Stimulated activated naive CD4-positive, alpha-beta T cell treated with Interleukin-2 at 50 U/mL for 16 hours (primary cell): ENCODE measurements at regions not wholly inside any gene's neighbourhood (a gene's known extent, or its start where the extent isn't known, plus 50 kb on each side); places are given as distances from the start of the nearest gene placed in this dataset.

Source experiments
- DNase-seq: peaks from one replicate; lab custom pipeline; 2025; lab: John Stamatoyannopoulos, UW

- no peak for DNase-seq
Measured at GRCh38 chr10:128747582-128748346, 621.5 kb upstream of the MKI67 start.

DNA sequence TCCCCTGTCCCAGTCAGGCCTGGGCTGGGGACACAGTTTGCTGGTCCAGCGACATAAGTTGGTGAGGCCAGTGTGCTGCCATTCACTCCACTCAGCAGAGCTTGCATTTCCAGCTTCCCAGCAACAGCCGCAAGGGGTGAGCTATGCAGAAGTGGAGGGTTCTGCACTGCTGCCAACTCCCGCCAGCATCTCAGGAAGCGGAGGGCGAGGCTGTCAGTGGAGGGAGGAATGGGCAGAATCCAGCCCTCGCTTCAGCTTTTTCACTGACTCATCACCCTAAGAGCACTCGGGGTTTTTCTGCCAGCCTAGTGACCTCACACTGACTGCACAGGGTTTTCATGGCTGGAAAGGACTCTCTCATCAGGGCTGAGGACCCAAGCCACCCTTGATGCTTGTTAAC is 625.1 kb upstream of the MKI67 start:
- DNase-seq = no peak

GRCh38 chr10:128751851-128752250 is 625.6 kb upstream of the MKI67 start:
- DNase-seq = no peak

GRCh38 chr10:128759174-128759573 is 633.0 kb upstream of the MKI67 start:
- DNase-seq = no peak

- DNase-seq = no peak
Measured at GRCh38 chr10:128763588-128763987, 637.4 kb upstream of the MKI67 start.

DNA sequence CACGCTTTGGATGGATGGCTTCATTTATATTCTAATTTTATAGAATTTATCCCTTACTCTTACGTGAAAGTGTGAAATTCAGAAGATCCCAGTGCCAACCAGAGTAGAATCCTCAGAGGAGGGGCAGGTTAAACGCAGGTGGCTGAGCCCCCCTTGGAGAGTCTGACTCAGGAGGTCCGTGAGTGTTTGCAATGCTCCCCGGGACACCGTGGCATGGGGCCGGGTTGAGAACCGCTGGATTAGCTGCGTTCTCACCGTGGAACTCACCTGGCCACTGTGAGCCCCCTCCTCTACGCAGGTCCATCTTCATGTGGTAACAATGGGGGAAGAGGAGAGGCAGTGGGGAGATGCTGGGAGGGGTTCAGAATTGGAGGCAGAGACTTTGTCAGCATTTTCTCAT is 638.0 kb upstream of the MKI67 start:
- DNase-seq = no peak

- no peak for DNase-seq
Measured at GRCh38 chr10:128766915-128767314, 640.7 kb upstream of the MKI67 start.

GRCh38 chr10:128774979-128775378 is 648.8 kb upstream of the MKI67 start:
- no peak for DNase-seq

GRCh38 chr10:128775743-128776142 is 649.5 kb upstream of the MKI67 start:
- DNase-seq = no peak

DNA sequence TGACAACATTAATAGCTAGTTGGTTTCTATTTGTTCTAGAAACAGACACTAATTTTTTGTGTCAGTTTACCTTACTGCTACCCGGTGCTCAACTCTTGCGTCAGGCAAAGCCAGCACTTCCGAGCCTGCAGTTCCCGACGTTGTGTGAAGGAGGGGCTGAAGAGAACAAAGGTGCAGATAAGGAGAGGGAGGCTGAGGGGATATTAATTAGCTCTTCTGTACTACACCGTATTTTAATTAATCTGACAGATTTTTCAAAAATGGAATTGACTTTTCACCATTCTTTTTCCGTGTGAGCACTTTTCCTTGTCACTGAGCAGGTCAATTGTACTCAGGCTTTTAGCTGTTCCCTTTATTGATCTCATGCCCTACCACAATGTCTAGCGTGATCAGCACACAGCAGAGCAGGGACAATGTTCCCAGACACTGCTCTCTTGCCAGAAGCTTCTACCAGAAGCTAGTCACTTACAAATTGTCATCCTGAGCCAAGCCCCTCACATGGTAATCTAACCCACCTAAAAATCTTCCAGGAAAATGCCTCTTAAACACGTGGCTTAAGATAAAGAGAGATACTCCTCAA is 650.5 kb upstream of the MKI67 start:
- DNase-seq = no peak

- no peak for DNase-seq
Measured at GRCh38 chr10:128777342-128777741, 651.1 kb upstream of the MKI67 start.

GRCh38 chr10:128779416-128779815 is 653.2 kb upstream of the MKI67 start:
- no peak for DNase-seq

GRCh38 chr10:128780156-128780761 is 654.0 kb upstream of the MKI67 start:
- DNase-seq = no peak

DNA sequence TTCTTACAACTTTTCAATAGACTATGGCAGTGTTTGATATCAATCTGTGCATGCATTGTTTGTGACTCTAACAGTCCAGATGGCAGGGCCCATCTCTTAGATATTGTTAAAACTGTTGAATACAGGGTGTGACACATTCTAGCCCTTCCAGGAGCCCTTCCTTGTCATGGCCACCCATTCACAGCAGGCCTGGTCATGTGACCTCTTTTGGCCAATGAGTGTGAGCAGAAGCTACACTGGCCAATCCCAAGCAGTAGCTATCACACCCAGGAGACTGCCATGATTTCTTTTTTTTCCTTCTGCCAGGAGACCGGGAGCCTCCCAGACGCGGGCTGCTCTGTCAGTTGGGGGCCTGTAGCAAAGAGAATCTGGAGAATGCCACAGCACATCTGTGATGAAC is 655.4 kb upstream of the MKI67 start:
- DNase-seq = no peak

DNA sequence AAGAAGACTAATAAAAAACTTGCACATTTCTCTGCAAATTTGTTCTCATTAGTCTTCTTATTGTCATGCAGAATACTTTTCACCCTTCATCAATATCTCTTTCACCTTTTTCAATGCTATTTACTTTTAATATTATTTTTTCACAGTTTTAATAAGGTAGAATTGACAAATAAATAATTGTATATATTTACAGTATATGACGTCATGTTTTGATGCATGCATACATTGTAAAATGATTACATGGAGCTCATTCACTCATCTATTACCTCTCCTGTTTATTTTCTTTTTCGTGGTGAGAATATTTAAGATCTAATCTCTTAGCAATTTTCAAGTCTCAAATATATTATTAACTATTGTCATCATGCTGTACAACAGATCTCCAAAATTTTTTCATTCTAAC is 658.2 kb upstream of the MKI67 start:
- DNase-seq = no peak

DNA sequence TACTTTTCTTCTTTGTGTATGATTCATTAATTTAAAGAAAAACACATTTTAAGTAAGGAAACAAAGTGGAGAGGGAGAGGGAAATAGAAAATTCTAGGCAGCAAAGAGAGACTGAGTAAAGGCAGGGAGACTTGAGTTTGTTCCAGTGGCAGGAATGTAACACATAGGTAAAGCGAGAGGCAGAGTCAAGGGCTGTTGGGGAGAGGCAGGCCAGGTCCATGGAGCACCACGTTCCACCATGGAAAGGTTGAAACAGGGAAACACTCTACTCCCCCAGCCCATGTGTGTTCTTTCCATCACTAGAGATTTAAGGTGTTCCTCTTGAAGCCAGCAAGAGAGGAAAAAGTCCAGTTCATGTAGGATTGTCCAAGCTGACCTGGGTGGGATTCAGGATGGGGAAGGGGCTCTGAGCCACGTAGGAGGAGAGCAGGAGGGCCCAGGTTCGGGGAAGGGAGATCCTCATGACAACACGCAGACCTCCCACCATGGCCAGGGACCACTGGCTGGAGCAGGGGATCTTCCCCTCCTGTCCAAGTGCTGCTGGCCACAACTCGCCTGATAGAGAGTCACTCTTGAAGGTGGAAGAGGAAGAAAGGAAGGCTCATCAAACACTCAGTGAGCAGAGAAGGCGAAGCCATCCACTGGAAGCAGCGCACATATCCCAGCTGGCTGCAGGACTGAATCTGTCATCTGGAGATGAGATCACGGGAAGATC is 666.4 kb upstream of the MKI67 start:
- no peak for DNase-seq

DNA sequence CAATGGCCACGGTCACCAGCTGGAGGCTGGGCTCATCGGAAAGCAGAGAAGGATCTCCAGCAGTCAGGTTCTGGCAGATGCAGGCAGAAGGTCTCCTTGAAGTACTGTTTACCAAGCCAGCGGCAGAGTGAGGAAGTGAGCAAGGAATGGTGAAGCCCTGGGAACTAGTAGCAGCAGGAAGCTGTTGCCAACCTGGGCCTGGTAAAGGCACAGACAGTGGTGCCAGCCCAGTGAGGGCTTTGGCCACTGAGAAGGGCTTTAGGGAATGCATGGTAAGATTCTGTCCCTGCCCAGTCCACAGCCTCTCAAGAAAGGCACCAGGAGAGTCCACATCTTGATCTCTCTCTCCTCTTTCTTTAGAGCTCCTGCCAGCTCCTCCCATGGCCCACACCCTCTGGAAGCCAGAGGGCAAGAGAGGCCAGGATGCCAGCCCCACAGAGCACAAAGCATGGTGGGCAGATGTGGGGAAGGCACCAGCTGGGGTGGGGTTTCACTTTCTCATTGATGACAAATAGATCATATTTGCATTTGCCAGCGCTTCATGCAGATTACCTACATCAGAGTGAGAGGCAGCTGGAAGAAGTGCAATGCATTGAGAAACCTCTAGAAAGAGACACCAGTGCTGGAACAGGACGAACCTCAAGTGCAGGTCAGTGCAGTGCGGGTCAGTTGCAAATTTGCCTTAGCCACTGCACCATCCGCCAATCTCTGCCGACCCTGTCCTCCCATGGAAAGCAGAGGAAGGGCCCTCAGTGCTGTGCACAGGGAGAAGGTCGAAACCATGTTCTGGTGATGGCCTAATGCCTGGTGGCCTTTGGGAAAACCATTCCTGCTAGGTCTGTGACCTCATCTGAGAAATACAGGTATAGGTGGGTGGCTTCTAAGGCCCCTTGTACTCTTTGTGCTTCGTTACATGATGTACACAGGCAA is 667.8 kb upstream of the MKI67 start:
- no peak for DNase-seq

- DNase-seq = no peak
Measured at GRCh38 chr10:128796396-128796912, 670.2 kb upstream of the MKI67 start.

- DNase-seq = no peak
Measured at GRCh38 chr10:128802062-128802461, 665.0 kb upstream of the MGMT start.

DNA sequence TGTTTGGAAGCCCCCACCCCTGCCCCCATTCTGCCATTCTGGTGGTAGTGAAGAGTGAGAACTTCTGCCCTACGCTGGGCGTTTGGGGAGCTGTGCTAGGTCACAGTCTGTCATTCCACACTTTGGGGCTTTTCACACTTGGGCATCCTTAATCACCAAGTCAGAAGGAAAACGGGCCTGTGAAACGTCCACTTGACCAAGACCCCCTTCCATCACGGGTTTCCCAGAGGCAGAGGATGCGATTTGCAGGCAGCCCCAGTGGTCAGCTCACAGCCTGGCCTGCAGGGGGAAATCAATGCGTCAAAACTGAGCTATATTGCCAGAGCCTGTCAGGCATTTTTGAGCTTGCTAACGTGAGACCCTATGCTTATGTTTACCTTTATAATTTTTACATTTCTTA is 663.3 kb upstream of the MGMT start:
- no peak for DNase-seq

DNA sequence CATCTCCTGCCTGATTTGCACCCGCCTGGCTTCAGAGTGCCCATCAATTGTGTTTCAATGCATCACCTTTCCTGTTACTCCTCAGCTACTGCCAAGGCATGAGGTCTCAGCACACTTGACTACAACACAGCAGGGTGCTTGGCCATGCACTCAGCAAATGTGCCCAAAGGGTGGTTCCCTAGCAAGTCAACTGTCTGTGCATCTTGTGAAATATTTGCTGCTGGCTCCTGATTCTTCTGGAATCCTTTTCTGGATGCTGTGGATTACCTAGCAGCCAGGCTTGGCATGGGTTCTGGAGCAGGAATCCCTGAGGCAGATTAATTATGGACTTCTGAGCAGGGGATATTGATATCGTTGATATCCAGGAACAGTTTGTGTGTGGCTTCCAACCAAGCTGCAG is 662.6 kb upstream of the MGMT start:
- DNase-seq = no peak
